ENCODE measurements at regions not wholly inside any gene's neighbourhood (a gene's known extent, or its start where the extent isn't known, plus 50 kb on each side); places are given as distances from the start of the nearest gene placed in this dataset.

DNA sequence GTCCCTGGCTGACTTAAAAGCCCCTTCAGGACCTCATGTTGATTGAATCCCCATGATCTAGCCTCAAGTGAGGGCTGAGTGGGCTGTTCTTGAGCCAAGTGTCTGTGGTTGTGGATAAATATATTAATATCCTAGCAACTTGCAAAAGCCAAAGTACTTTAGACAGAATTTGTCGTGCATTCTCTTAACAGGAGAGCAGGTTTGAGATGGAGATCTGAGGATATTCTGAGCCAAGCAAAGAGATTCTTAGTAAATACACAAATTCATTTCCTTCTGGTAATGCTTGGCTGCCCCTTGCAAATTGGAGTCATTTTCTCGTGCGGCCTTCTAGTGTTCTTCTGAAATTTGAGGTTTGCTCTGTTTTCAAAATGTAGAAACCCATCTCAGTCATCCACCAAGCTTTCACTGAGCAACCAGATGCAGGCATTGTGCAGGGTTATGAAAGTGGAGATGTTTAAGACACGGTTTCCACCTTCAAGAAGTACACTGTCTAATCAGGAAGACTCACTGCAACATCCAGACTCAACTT, 242.1 kb upstream of the JUN start:
- no peak for DNase-seq (ENCODE audit: low spot score)

GRCh38 chr1:59026472-59026948, 242.7 kb upstream of the JUN start:
- DNase-seq (ENCODE audit: low spot score), result no peak

DNA sequence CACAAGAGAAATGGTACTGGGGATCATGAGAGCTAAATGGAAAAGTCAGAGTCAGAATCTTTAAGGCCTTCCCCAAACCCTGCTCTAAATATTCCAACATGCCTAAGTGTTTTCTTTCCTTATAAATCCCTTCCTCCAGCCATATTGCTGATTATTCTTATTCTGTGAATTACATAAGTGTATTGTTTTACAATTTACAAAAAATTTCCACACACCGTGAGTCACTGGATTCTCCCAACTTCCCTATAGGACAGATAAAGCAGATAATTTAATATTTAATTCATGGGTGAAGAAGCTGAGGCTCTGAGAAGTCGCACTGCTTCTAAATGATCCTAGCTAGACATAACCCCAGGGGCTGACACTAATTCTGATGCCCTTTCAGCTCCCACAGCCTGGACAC, 243.3 kb upstream of the JUN start:
- DNase-seq (ENCODE audit: low spot score), result no peak

DNA sequence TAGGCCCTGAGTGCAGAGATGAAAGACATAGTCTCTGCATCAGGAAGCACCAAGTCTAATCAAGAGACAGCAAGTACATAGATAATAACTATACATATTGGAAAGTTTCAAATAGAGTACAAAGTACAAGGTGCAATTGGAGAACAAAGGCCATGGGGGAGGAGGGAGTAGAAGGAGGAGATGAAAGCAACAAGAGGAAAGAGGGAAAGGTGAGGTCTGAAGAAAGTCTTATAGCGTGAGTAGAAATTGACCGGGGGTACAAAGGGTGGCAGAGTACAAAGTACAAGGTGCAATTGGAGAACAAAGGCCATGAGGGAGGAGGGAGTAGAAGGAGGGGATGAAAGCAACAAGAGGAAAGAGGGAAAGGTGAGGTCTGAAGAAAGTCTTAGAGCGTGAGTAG, 244.2 kb upstream of the JUN start:
- no peak for DNase-seq (ENCODE audit: low spot score)

- no peak for DNase-seq (ENCODE audit: low spot score)
These were observed 245.7 kb upstream of the JUN start for GRCh38 chr1:59029411-59030167.

DNA sequence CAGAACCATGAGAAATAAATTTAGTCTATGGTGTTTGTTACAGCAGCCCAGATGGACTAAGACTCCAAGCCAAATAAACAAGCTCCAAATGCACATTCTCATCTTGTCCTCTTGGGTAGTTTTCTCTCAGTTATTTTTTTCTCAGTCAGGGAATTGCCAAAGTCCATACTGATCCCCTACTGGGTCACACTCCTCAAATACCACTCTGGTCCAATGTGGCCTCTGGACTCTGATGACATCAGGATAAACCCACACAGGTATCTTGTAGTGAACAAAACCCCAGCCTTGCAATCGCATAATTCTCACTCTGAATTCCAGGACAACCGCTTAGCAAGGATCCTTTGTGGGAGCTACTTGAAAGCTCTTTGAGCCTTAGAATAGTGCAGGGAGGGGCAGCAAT, 248.4 kb upstream of the JUN start:
- DNase-seq (ENCODE audit: low spot score), result no peak

DNA sequence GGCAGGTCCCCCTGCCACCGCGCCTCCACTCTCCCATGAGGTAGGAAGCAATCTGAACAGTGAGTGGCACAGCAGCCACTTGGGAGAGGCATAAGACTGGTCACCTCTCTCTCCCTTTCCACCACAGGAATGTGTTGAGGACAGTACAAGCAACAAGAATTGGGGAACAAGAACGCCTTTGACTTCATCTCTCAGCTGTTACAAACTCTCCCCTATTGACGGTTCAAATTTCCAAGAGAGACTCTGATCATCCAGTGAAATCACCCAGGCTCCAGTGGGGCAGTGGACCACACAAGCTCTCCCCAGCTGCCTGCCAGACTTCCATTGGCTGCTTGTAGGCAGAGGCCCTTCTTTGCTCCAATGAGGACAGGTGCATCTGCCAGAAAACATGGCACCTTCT, 249.9 kb upstream of the JUN start:
- DNase-seq (ENCODE audit: low spot score), result no peak

GRCh38 chr1:59034925-59035324, 251.1 kb upstream of the JUN start:
- no peak for DNase-seq (ENCODE audit: low spot score)

DNA sequence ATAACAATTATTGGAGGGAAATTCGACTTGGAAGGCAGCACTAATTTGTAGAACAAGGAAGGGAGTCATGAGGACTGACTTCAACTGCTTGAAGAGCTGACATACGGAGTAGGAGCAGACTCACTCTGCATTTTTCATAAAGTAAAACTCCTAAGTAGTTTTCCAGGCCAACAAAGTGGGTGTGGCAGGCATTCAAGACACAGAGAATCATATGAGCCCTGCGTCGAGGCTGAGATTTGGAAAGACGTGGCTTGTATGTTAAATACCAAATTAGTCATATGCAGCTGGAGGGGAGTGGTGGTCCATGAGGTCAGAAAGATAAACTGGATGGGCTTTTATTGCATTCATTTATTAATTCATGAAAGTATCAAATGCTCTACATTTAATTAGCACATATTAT, 255.7 kb upstream of the JUN start:
- no peak for DNase-seq (ENCODE audit: low spot score)

DNA sequence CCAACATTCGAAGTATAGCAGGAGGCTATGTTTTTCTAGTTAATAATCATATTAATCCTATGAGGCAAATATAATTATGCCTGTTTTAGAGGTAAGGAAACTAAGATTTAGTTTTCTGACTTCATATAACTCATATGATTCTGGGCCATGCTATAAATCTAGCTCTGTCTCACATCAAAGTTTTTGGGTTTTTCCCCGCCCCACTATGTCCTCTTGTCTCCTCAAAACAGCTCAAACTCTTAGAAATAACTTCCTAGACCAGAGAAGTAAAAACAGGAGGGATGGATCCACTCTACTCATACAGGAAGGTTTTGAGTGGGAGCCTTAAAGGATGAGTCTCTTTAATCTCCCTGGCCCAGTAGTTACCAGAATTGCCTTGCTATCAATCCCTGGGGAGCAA, 256.4 kb upstream of the FGGY start:
- DNase-seq (ENCODE audit: low spot score), result no peak

- no peak for DNase-seq (ENCODE audit: low spot score)
These were observed 255.1 kb upstream of the FGGY start for GRCh38 chr1:59041646-59042277.

- DNase-seq (ENCODE audit: low spot score), result no peak
These were observed 253.1 kb upstream of the FGGY start for GRCh38 chr1:59043796-59044195.

- no peak for DNase-seq (ENCODE audit: low spot score)
These were observed 252.3 kb upstream of the FGGY start for GRCh38 chr1:59044535-59045121.

- DNase-seq (ENCODE audit: low spot score), result no peak
These were observed 251.8 kb upstream of the FGGY start for GRCh38 chr1:59045137-59045536.

- no peak for DNase-seq (ENCODE audit: low spot score)
These were observed 251.3 kb upstream of the FGGY start for GRCh38 chr1:59045636-59046035.

DNA sequence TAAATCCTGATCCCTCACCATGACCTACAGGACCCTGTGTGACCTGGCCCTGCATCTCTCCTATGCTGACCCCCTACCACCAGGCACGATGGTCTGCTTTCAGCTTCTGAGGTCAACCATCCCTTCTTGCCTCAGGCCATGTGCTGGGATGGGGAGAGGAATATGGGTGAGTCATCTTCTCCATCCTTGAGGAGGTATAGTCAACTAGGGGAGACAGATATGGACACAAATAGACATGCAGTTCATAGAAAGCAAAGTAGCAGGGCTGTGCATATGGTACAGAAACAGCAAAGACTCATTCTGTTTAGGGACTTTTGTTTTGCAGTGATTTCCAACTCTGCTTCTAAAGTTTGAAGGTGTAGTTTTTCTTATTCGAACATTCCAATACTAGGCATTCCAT, 250.8 kb upstream of the FGGY start:
- DNase-seq (ENCODE audit: low spot score), result no peak

- peak; percentile 50 for DNase-seq (ENCODE audit: low spot score)
These were observed 250.2 kb upstream of the FGGY start for GRCh38 chr1:59046730-59047157.

DNA sequence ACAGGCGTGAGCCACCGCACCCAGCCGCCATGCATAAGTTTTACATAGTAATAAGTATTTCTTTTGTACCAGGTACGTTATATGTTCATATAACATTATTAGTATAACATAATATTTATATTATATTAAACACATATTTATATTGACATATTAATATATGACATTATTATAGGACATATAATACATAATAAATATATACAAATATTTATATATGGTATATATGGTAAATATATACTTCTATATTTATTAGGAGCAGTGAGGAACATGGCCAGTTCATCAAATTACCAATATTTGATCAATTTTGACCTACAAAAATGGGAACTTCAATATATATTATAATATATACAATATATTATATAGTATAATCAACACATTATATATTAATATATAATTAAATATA, 245.9 kb upstream of the FGGY start:
- no peak for DNase-seq (ENCODE audit: low spot score)

DNA sequence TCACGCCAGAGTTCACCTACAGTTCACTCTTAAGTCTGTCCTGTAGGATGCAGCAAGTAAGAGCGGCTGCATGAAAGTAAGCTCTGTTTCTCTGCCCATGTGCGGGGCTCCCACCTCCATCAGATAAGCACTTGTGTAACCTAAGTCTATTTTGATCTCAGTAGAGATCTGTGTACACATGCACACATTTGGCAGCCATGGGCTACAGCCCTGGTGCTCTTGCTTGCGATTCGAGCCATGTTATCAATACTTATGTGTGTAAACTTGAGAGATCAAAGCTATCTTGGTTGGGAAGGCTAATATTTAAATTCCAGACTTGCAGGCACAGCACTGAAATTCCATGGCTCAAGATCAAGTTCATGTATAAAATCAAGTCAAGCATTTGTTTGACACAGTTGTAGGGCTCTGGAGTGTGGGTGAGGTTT, 244.7 kb upstream of the FGGY start:
- no peak for DNase-seq (ENCODE audit: low spot score)

- DNase-seq (ENCODE audit: low spot score), result no peak
These were observed 242.7 kb upstream of the FGGY start for GRCh38 chr1:59054172-59054571.

DNA sequence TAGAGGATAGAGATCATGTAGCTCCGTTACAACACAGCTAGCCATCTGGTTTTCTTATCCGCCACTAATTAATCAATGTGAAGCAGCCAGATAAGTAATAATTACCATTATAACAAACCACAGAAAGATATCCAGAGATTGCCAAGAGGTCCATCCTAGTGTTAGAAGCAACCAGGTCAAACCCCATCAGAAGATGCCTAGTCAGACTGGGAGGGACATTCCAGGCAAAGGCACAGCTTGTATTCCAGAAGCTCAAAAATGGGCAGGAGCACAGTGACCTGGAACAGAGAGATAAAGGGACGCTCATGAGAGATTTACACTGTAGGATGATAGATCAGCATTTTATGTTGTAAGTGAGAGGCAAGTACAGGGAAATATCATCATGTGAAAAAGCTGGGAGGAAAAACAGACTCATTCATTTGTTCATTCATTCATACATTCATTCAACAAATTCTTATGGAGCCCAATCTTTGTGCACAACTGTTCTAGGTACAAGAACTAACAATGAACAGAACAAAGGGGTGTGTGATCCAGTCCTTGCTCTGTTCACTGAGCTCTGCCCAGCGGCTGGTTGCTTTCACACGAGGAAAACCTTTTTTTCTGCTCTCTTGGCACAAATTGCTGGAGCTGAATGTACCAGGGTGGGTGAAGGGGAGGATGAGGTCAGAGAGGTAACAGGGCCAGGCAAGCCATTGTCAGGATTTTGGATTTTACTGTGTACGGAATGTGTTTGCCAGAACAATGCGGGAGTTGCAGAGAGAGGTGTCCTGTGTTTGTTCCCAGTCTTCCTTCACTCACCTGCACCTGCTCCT, 240.8 kb upstream of the FGGY start:
- DNase-seq (ENCODE audit: low spot score), result no peak

DNA sequence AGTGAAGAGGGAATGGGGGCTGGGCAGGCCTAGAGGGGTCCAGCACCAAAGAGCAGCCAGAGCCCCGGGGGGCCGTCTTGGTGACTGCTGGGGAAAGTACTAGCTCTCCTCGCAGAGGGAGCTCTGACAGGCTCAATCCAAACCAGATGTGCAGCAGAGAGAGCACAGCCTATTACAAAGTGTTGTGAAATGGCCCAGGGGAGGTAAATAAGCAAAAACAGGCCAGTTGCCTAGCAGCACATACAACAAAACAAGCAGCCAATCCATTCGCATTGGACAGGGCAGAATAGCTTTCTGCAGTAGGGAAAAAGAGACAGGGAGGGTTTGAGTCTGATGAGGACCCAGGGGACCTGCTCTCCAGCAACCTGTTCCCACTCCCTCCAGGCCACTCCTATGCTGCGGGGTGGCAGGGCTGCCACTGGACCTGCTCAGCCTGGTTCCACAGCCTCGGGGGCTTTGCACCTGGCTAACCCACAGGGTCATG, 239.6 kb upstream of the FGGY start:
- DNase-seq (ENCODE audit: low spot score), result no peak

Measured in CD4-positive, alpha-beta T cell treated with Interleukin-15 for 4 hours (primary cell).